Stimulated activated naive CD4-positive, alpha-beta T cell treated with Interleukin-2 at 50 U/mL for 16 hours (primary cell): ENCODE measurements at regions not wholly inside any gene's neighbourhood (a gene's known extent, or its start where the extent isn't known, plus 50 kb on each side); places are given as distances from the start of the nearest gene placed in this dataset.

ENCODE experiments used
- DNase-seq: peaks from one replicate; lab custom pipeline; 2025; lab: John Stamatoyannopoulos, UW

DNA sequence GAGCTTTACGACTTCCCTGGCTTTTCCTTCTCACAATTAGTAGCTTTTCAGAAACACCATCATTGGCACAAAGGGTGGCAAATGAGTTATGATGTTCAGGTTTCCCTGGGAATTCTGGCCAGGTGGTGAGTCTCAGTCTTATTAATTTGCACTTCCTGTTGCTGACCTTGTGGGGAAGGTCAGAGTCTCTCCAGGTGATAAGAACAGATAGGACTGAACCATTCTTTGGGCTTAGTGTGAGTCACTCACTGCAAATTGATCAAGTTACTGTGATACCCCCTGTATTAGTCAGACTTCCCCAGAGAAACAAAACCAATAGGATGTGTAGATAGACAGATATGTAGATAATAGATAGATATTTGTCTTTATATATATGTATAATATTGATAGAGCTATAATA, 53.8 kb upstream of the RANBP3L start:
- no peak for DNase-seq

DNA sequence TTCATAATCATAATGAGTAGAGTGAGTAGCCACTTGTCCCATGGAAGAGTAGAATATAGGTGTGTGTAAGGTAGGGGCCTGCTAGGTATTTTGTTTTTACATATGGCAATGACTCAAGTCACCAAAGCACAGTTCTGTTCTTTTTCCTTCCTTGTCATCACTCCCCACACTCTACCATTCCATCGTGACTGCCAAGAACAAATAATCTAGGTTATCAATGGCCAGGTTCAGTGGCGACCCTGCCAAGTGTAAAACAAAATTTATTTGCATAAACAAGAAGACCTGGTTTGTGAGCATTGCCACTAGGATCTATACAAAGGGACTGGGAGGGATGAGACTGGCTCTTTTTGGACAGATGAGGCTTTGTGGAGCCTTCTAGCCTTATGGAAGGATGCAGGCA, 55.2 kb upstream of the RANBP3L start:
- DNase-seq, result no peak

- no peak for DNase-seq
Measured at GRCh38 chr5:36357391-36357975, 55.8 kb upstream of the RANBP3L start.

- no peak for DNase-seq
Measured at GRCh38 chr5:36359267-36359666, 57.6 kb upstream of the RANBP3L start.

DNA sequence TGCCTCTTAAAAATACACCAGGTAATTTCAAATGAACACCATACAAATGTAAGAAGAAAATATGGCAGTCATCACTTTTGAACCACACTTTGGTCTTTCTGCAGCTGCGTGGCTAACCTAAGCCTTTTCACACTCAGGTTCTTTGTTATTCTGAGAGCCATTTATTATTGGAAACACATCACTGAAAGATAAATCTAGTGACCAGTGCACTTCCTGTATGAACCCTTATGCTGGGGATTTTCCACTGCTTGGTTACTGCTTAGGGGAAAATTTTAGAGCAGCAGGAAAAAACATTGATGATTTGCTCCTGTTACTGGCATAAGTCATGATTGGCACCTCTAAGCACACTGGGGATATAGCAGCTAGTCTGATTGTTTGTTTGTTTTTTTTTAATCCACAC, 58.6 kb upstream of the RANBP3L start:
- DNase-seq, result no peak

DNA sequence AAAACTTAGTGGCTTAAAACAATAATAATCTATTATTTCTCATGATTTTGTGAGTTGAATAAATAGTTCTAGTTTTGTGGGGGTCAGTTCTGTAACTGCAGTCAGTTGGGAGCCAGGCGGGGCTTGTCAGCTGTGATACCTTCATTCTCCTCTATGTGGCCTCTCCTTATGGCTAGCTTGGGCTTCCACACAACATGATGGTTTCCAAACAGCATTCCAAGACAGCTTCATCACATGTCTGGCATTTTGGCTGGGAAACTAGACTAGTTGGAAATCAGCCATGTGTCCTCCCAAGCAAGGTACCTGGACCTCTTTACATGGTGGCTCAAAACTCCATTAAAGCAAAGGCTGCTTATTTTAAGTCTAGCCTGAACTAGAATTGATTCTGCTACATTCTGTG, 61.4 kb upstream of the RANBP3L start:
- DNase-seq, result no peak

DNA sequence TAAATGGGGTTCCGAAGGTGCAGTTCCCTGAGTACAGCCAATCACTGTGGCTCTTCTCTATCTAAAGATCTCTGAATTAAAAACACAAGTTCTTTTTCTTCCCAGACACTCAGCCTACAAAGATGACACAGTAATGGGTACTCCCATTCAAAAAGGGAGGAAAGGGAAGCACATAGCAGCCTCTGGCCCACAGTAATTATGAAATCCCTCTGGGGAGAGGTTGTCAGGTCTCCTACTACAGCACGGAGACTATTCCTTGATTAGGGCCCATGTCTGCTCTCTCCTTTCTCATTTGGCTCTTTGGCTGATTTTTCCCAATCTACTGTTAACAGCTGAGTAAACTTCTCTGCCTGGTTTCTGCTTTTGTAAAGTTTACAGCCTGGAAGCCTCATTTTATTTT, 62.0 kb upstream of the RANBP3L start:
- no peak for DNase-seq

DNA sequence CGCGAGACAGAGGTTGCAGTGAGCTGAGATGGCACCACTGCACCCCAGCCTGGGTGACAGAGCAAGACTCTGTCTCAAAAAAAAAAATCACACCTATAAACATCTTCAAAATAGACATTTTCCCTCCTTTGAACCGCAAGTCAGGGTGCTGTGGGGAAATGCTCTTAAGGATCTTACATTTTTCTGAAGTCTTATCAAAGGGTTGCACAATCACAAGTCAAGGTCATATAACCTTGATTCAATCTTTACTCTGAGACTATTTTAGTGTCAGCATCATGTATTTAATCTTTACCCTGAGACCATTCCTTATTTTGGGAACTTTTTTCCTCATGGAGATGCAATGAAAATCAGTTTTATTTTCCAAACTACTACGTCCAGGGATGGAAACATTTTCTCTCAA, 62.8 kb upstream of the RANBP3L start:
- DNase-seq, result no peak

DNA sequence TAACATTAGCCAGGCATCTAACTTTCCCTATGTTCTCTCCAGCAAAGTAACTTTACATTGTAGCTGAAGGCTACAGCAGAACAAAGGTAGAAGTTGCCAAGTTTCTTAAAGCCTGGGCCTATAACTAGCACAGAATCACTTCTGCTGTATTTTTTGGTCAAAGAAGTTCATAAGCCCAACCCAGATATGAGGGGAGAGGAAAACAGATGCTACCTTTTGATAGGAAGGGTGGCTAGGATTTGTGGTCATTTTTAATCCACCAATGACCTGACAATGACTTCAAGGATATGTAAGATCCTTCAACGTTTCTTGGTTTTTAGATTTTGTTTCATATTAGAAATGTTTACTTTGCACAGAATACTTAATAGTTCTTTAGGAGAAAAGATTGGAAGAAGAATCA, 64.2 kb upstream of the RANBP3L start:
- DNase-seq, result no peak

DNA sequence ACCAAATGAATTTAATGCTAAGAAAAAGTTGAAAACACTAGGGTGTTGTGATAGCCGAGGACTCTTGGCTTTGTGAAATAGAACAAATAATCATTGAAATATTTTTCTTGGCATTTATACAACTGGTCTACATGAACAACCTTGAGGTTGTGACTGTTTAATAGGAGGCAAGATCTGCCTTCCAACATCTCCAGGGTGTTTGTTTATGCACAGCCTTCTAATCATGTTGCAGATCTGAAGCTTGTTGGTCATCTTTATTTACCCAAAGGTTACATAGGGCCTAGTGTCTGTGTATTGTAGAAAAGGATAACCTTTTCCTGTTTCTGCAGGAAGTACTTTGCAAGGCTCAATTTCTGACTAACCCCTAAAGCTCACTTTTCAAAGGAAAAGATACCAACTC, 65.2 kb upstream of the RANBP3L start:
- DNase-seq, result no peak

GRCh38 chr5:36367524-36367923, 65.8 kb upstream of the RANBP3L start:
- no peak for DNase-seq

DNA sequence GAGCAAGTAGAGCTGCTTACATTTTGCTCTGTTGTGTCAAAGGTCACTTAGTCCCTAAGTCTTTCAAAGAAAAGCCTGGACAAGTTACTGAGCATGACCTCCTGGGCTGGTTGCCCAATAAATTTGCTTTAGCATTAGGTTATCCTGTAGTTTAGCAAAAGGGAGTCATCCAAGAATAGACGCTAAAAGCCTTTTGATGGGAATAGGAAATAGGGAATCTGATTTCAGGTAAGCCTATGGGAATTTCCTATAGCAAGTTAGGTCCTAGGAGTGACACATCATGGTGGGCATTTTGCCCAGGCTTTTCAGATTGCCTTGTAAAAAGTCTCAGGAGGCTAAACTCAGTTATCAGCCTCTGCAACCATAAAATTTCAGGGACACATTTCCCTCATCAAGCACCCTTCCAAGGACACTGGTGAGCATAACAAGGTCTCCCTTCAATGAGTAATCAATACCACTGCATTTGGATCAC, 67.6 kb upstream of the RANBP3L start:
- no peak for DNase-seq

DNA sequence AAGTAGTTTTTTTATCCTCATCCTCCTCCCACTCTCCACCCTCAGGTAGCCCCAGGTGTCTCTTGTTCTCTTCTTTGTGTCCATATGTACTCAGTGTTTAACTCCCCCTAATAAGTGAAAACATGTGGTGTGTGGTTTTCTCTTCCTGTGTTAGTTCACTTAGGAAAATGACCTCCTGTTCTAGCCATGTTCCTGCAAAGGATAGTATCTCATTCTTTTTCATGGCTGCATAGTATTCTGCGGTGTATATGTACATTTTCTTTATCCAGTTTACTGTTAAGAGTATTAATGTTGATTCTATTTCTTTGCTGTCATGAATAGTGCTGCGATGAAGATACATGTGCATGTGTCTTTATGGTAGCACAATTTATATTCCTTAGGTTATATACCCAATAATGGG, 68.4 kb upstream of the RANBP3L start:
- DNase-seq, result no peak

DNA sequence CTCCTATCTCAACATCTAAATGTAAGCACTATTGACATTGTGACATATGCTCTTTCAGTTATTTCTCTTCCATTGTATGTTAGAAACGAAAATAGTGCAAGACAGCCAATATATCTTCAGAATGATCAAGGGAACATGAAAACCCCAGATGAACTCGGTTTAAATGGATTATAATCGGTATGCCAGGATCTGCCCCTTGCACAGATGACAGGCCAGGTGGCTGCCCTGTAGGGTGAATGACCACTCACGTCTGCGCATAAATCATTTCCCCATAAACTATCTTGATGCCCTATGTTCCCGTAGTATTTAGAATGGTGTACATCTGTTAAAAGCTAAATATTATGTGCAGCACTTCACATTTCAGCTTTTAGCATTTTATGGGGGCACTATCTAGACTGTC, 69.7 kb upstream of the RANBP3L start:
- DNase-seq, result no peak

DNA sequence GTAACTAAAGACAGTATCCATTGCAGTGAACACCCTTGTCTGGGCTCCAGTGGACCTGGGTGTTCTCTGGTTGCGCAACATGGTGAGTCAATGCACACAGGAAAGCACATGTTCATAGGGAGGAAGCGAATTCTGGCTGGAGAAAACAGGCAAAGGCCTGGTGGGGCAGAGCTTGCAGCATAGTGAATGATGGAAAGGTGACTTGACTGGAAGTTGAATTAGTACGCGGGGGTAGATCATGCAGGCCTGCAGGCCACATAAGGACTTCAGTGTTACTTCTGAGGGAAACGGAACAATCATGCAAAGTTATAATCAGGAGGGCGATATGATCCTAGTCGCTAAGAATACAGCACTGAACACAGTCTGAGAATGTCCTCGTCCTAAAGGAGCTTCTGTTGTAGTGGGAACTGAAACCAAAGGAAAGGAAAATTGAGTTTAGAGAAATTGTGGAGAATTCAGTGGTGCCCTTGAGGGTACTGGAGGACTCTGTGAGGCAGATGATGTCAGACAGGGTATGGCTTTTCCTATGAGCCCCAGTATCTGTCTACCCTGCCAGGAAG, 71.9 kb upstream of the RANBP3L start:
- no peak for DNase-seq

GRCh38 chr5:36374266-36374862, 72.7 kb upstream of the RANBP3L start:
- no peak for DNase-seq

GRCh38 chr5:36377192-36377591, 75.5 kb upstream of the RANBP3L start:
- DNase-seq, result no peak

DNA sequence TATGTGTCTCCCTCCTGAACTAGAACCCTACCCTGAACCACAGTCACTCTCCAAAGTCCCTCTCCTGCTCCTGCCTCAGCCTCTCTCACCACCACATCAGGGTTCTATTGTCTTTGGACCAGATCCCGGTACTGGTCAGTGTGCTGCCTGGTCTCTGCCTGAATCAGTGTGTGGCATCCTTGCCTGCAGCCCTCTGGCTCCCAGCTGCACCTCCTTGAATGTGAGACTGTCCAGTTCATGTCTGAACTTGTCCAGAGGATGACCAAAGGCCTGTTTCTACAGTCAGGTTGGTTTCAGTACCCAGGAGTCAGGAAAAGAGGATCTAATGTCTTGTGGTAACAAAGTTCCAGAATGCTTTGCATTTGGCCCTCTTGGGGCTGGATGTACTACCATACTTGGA, 76.8 kb upstream of the RANBP3L start:
- no peak for DNase-seq

- DNase-seq, result no peak
Measured at GRCh38 chr5:36382890-36383289, 81.2 kb upstream of the RANBP3L start.

DNA sequence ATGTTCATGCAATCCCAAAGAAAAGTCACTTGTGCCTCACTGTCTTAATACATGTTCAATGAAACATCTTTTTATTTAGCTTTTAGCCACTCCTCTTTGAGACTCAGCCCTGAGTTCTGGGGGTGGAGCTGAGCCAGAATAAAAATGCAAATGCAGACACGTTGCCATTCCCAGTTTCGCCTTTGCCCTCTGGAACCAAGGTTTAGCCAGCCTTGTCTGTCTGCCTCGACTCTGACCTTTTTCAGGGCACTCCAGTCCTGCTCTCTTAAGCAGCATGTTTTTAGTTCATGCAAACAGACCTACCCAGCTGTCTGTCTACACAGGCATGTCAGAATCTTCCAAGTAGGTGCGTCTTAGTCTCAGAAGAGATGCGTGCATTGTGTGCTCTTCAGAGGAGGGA, 82.2 kb upstream of the RANBP3L start:
- DNase-seq, result no peak

- no peak for DNase-seq
Measured at GRCh38 chr5:36384845-36385244, 83.1 kb upstream of the RANBP3L start.

- DNase-seq, result no peak
Measured at GRCh38 chr5:36385495-36385894, 83.8 kb upstream of the RANBP3L start.

- no peak for DNase-seq
Measured at GRCh38 chr5:36388288-36388687, 86.6 kb upstream of the RANBP3L start.

GRCh38 chr5:36389245-36389644, 87.5 kb upstream of the RANBP3L start:
- no peak for DNase-seq
